Naive thymus-derived CD4-positive, alpha-beta T cell (primary cell): ENCODE measurements at regions not wholly inside any gene's neighbourhood (a gene's known extent, or its start where the extent isn't known, plus 50 kb on each side); places are given as distances from the start of the nearest gene placed in this dataset.

ENCODE experiments used
- ATAC-seq: fragments of 150-1000 bp; cut with Tn5 transposase; 2 replicates; pipeline ENCODE4 v1.10.0; 2021; ENCODE audit warnings: mild to moderate bottlenecking, moderate library complexity
- CTCF ChIA-PET: fragments of 350-600 bp; sonication (Branson Sonifier 250); formaldehyde crosslinking; loops from one replicate; lab custom pipeline; 2021; ENCODE audit warnings: antibody characterized with exemption; lab: Charles Lee
- POLR2A ChIA-PET: fragments of 350-600 bp; sonication (Branson Sonifier 250); formaldehyde crosslinking; loops from one replicate; lab custom pipeline; 2021; ENCODE audit warnings: antibody characterized with exemption, inconsistent platforms; lab: Charles Lee
- DNase-seq, 9 donors: peaks; one replicate each; pipeline versions ENCODE4 v3.0.0 to v3.0.0-alpha.2; 2020 to 2022; ENCODE audit warnings: mixed read lengths in 1 of 9
- H3K27ac ChIP-seq: one replicate; pipeline ENCODE4 v1.7.0; 2013; ENCODE audit warnings: mild to moderate bottlenecking, low read depth, low read length, moderate library complexity
- H3K27me3 ChIP-seq, 2 donors: one replicate each; pipeline ENCODE4 v1.7.0; 2013; ENCODE audit warnings: low read length in 2 of 2, mild to moderate bottlenecking in 2 of 2, moderate library complexity in 2 of 2; ENCODE audit not compliant: control insufficient read depth in 2 of 2, insufficient read depth in 2 of 2
- H3K36me3 ChIP-seq, 3 experiments: 1 replicate in 2 of 3; 2 replicates in 1 of 3; pipeline ENCODE4 v1.7.0; 2013; ENCODE audit warnings: low read length in 3 of 3, mild to moderate bottlenecking in 3 of 3, moderate library complexity in 1 of 3; ENCODE audit not compliant: insufficient read depth in 3 of 3, control insufficient read depth in 2 of 3
- H3K4me1 ChIP-seq, 2 donors: one replicate each; pipeline ENCODE4 v1.7.0; 2013; ENCODE audit warnings: low read length in 2 of 2, mild to moderate bottlenecking in 2 of 2, moderate library complexity in 1 of 2; ENCODE audit not compliant: control insufficient read depth in 2 of 2, insufficient read depth in 2 of 2
- H3K4me3 ChIP-seq: 2 replicates; pipeline ENCODE4 v1.7.0; 2013; ENCODE audit warnings: mild to moderate bottlenecking, low read length
- H3K9me3 ChIP-seq, 3 experiments: 1 replicate in 2 of 3; 2 replicates in 1 of 3; pipeline ENCODE4 v1.7.0; 2013; ENCODE audit warnings: low read length in 3 of 3; ENCODE audit not compliant: control insufficient read depth in 2 of 3
- H3K27ac Mint-ChIP-seq, 9 donors: one replicate each; pipeline ENCODE4 v1.8.0; 2020 to 2022; ENCODE audit warnings: mixed read lengths in 9 of 9, mild to moderate bottlenecking in 8 of 9, moderate library complexity in 5 of 9, inconsistent platforms in 2 of 9
- H3K27me3 Mint-ChIP-seq, 5 donors: one replicate each; pipeline ENCODE4 v1.8.0; 2021 to 2022; ENCODE audit warnings: mixed read lengths in 5 of 5, mild to moderate bottlenecking in 1 of 5
- H3K36me3 Mint-ChIP-seq, 5 donors: one replicate each; pipeline ENCODE4 v1.8.0; 2020 to 2022; ENCODE audit warnings: mixed read lengths in 5 of 5, mild to moderate bottlenecking in 3 of 5, inconsistent platforms in 1 of 5
- H3K4me1 Mint-ChIP-seq, 7 donors: one replicate each; pipeline ENCODE4 v1.8.0; 2020 to 2022; ENCODE audit warnings: mixed read lengths in 7 of 7, mild to moderate bottlenecking in 3 of 7, inconsistent platforms in 1 of 7
- H3K4me3 Mint-ChIP-seq, 10 donors: one replicate each; pipeline ENCODE4 v1.8.0; 2020 to 2022; ENCODE audit warnings: mild to moderate bottlenecking in 10 of 10, mixed read lengths in 10 of 10, moderate library complexity in 6 of 10, inconsistent platforms in 2 of 10
- H3K9me3 Mint-ChIP-seq, 11 donors: one replicate each; pipeline ENCODE4 v1.8.0; 2020 to 2022; ENCODE audit warnings: mixed read lengths in 11 of 11, mild to moderate bottlenecking in 4 of 11, inconsistent platforms in 1 of 11, moderate library complexity in 1 of 11
- intact Hi-C, 2 donors: fragments of 100-400 bp; cut with micrococcal nuclease; formaldehyde crosslinking; loops; one replicate each; pipeline ENCODE4 v1.15.1; 2023

DNA sequence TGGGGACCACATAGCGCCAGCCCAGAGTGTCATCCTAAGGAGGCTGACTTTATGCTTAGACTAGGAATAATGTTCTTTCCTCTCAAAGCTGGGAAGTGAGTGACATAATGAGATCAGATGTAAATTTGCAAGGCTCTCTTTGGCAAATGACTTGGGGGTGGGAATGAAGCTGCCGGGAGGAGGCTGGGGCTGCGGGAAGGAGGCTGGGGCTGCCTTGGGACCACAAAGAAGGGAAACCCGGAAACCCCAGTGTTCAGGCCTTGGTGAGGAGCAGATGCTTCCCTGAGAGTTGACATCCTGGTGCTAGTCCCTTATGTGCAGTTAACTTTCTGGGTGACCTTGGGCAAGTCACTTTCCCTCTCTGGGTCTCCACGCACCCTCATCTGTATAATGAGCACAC lies 182.0 kb downstream of the CHST1 start:
- Mint-ChIP-seq H3K27me3 (peaks cover 6 to 55% (median 29%) of the 10 kb centered on the region in 5 donors), H3K9me3 (peaks cover 0 to 3% (median 0%) of the 10 kb centered on the region in 11 donors), H3K36me3 (no peaks in the 10 kb centered on the region), H3K4me1 (no peaks in the 10 kb centered on the region), H3K4me3 (no peak overlapping the region), H3K27ac (no peak overlapping the region)
- Histone ChIP-seq H3K27me3 (no peaks in the 10 kb centered on the region), H3K36me3 (no peaks in the 10 kb centered on the region), H3K4me3 (no peak overlapping the region), H3K9me3 (no peaks in the 10 kb centered on the region), H3K27ac (no peak overlapping the region), H3K4me1 (no peaks in the 10 kb centered on the region)
- DNase-seq (no peak), ATAC-seq (no peak)
- intact Hi-C loops, result no loop called here
- ChIA-PET CTCF (no interaction called here), POLR2A (no interaction called here)

DNA sequence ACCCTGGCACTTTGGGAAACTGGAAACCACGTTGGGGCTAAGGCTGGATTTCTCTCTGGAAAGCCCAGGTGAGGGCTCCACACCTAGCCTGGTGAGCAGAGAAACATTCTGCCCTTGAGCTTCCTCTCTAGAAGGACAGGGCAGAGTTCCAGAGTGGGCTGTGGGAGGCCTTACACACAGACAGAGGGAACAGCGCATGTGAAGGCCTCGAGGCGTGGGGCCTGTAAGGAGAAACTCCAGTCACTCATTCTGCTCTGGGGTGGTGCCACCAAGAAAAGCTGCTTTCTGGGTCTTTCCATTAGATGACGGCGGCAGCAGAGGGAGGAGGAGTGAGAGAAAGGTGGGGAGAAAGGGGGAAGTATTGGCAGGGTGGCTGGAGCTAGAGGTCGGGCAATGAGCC lies 183.1 kb downstream of the CHST1 start:
- Histone ChIP-seq H3K4me1 (no peaks in the 10 kb centered on the region), H3K27me3 (no peaks in the 10 kb centered on the region), H3K36me3 (no peaks in the 10 kb centered on the region), H3K9me3 (no peaks in the 10 kb centered on the region), H3K27ac (no peak overlapping the region), H3K4me3 (no peak overlapping the region)
- Mint-ChIP-seq H3K4me1 (no peaks in the 10 kb centered on the region), H3K36me3 (no peaks in the 10 kb centered on the region), H3K9me3 (peaks cover 0 to 3% (median 0%) of the 10 kb centered on the region in 11 donors), H3K27me3 (peaks cover 6 to 55% (median 33%) of the 10 kb centered on the region in 5 donors), H3K27ac (no peak overlapping the region), H3K4me3 (no peak overlapping the region)
- ChIA-PET POLR2A (no interaction called here), CTCF (no interaction called here)
- intact Hi-C loops, result no loop called here
- DNase-seq (no peak), ATAC-seq (no peak)

DNA sequence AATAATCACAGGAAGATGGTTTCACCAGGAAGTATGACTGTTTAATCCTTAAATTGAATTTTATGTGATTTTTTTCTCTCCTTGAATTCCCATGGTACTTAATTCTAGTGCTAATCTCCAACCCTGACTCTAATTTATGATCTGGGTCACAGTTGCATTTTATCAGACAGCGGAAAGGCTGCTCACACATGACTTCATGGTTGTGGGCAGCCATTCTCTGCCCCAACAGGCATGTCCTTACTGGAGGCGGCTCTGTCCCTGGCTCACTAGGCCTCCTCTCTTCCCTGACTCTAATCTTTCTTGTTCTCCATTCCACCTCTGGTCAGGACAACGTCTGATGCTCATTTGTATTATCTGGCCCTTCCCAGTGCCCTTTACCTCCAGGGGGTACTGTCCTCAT lies 184.4 kb downstream of the CHST1 start:
- intact Hi-C loops, result no loop called here
- no peak overlapping the region for H3K27ac ChIP-seq
- Mint-ChIP-seq H3K4me3 (no peak overlapping the region), H3K27me3 (peaks cover 6 to 46% (median 28%) of the 10 kb centered on the region in 5 donors), H3K27ac (no peak overlapping the region), H3K9me3 (no peaks in the 10 kb centered on the region), H3K4me1 (no peaks in the 10 kb centered on the region), H3K36me3 (no peaks in the 10 kb centered on the region)
- DNase-seq, result no peak
- no peaks in the 10 kb centered on the region for H3K36me3 ChIP-seq
- POLR2A ChIA-PET, result no interaction called here
- no peak for ATAC-seq
- CTCF ChIA-PET, result no interaction called here
- no peaks in the 10 kb centered on the region for H3K27me3 ChIP-seq
- no peak overlapping the region for H3K4me3 ChIP-seq
- H3K9me3 ChIP-seq, result no peaks in the 10 kb centered on the region
- H3K4me1 ChIP-seq, result no peaks in the 10 kb centered on the region

DNA sequence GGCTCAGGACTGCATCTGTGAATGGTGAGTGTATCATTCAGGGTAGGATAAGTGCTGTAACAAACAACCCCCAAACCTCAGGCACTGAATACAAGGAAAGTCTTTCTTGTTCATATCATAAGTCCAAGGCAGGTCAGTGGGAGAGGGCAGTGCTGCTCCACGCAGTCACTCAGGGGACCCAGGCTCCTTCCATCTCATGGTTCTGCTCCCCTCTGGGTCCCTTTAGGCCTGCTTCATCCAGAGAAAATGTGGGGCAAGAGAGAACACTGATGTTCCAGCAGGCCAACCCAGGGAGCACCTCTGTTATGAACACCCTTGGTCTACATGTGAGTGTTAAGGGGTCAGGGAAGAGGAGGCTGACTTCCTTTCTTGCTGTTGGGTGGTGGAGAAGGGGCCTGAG lies 187.8 kb downstream of the CHST1 start:
- Mint-ChIP-seq H3K27me3 (peaks cover 12 to 34% (median 31%) of the 10 kb centered on the region in 5 donors), H3K4me1 (no peaks in the 10 kb centered on the region), H3K4me3 (no peak overlapping the region), H3K36me3 (no peaks in the 10 kb centered on the region), H3K27ac (no peak overlapping the region), H3K9me3 (peaks cover 0 to 2% (median 0%) of the 10 kb centered on the region in 11 donors)
- no peaks in the 10 kb centered on the region for H3K4me1 ChIP-seq
- H3K36me3 ChIP-seq, result no peaks in the 10 kb centered on the region
- no peaks in the 10 kb centered on the region for H3K27me3 ChIP-seq
- POLR2A ChIA-PET, result no interaction called here
- ATAC-seq, result no peak
- H3K9me3 ChIP-seq, result no peaks in the 10 kb centered on the region
- no peak for DNase-seq
- H3K4me3 ChIP-seq, result no peak overlapping the region
- intact Hi-C loops, result no loop called here
- CTCF ChIA-PET, result no interaction called here
- no peak overlapping the region for H3K27ac ChIP-seq

DNA sequence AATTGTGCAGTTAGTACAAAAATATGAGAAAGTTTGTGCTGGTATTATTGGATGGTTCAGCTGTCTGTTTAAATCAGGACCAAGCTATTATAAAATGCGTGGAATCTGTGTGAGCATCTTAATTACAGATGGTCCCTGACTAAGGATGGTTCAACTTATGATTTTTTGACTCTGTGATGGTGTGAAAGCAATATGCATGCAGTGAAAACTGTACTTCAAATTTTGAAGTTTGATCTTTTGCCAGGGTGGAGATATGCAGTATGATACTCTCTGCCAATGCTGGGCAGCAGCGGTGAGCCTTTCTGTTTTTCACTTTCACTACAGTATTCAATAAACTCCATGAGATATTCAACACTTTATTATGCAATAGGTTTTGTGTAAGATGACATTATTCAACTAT lies 189.3 kb downstream of the CHST1 start:
- Histone ChIP-seq H3K36me3 (no peaks in the 10 kb centered on the region), H3K9me3 (no peaks in the 10 kb centered on the region), H3K27ac (no peak overlapping the region), H3K4me3 (no peak overlapping the region), H3K4me1 (no peaks in the 10 kb centered on the region), H3K27me3 (no peaks in the 10 kb centered on the region)
- Mint-ChIP-seq H3K27ac (no peak overlapping the region), H3K36me3 (no peaks in the 10 kb centered on the region), H3K9me3 (peaks cover 0 to 2% (median 0%) of the 10 kb centered on the region in 11 donors), H3K4me1 (no peaks in the 10 kb centered on the region), H3K27me3 (peaks cover 10 to 25% (median 17%) of the 10 kb centered on the region in 5 donors), H3K4me3 (no peak overlapping the region)
- CTCF ChIA-PET, result no interaction called here
- DNase-seq, result no peak
- POLR2A ChIA-PET, result no interaction called here
- intact Hi-C loops, result no loop called here
- no peak for ATAC-seq

DNA sequence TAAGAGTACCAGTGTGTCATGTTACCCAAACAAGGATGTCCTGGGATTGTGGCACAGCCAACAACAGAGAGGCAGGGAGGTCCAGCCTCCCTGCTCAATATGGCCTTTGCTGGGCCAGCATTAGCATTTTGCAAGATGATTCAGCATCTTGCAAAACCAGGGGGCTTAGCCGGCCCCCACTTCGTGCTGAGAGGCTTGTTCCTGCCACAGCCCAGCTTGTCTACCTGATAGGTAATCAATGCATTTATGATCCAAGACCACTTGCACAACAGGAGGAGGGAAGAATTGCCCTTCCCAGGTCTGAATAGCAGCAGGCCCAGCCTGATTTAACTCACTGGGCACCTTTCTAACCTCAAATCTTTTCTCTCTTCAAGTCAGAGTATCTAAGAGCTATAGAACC lies 189.0 kb upstream of the SYT13 start:
- Mint-ChIP-seq H3K27ac (no peak overlapping the region), H3K4me1 (no peaks in the 10 kb centered on the region), H3K36me3 (no peaks in the 10 kb centered on the region), H3K4me3 (no peak overlapping the region), H3K27me3 (peaks cover 4 to 24% (median 17%) of the 10 kb centered on the region in 5 donors), H3K9me3 (peaks cover 0 to 2% (median 0%) of the 10 kb centered on the region in 11 donors)
- intact Hi-C loops, result no loop called here
- ChIA-PET POLR2A (no interaction called here), CTCF (no interaction called here)
- Histone ChIP-seq H3K36me3 (no peaks in the 10 kb centered on the region), H3K27me3 (no peaks in the 10 kb centered on the region), H3K4me3 (no peak overlapping the region), H3K27ac (no peak overlapping the region), H3K4me1 (no peaks in the 10 kb centered on the region), H3K9me3 (no peaks in the 10 kb centered on the region)
- ATAC-seq (no peak), DNase-seq (no peak)

DNA sequence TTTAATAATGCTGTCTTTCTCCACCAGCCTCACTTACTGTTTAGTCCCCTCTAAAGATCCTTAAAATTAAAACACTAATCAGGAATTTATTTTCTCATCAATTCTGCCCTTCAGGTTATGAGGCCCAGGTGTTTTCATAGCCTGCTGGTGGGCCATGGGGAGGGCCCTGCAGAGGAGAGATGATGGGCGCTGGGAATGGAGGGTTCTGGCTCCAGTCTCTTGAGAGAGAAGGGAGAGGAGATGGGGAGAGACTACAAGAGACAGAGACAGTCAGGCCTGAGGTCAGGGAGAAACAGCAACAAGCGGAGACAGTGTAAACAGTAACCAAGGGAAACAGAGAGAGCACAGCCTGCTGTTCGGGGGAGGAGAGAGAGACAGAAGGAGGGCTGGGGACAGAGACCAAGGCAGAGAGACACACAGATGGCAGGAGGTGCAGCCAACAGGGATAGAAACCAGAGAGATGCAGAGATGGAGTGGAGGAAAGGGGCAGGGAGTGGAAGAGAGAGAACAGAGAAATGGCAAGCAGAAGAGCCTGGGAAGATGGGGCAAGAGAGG lies 187.3 kb upstream of the SYT13 start:
- ChIA-PET CTCF (no interaction called here), POLR2A (no interaction called here)
- Mint-ChIP-seq H3K4me1 (no peaks in the 10 kb centered on the region), H3K9me3 (peaks cover 0 to 2% (median 0%) of the 10 kb centered on the region in 11 donors), H3K36me3 (no peaks in the 10 kb centered on the region), H3K27me3 (peaks cover 0 to 14% (median 11%) of the 10 kb centered on the region in 5 donors), H3K4me3 (no peak overlapping the region), H3K27ac (no peak overlapping the region)
- DNase-seq, result no peak
- Histone ChIP-seq H3K27me3 (no peaks in the 10 kb centered on the region), H3K4me3 (no peak overlapping the region), H3K4me1 (no peaks in the 10 kb centered on the region), H3K27ac (no peak overlapping the region), H3K9me3 (no peaks in the 10 kb centered on the region), H3K36me3 (no peaks in the 10 kb centered on the region)
- no peak for ATAC-seq
- intact Hi-C loops, result no loop called here
